ENCODE measurements at regions not wholly inside any gene's neighbourhood (a gene's known extent, or its start where the extent isn't known, plus 50 kb on each side); places are given as distances from the start of the nearest gene placed in this dataset.

- POLR2A ChIA-PET, result no interaction called here
Measured at GRCh38 chr2:226030788-226031646, 631.5 kb downstream of the NYAP2 start.

GRCh38 chr2:226030369-226030768, 630.9 kb downstream of the NYAP2 start:
- Mint-ChIP-seq H3K4me1 (ENCODE audit: low read depth) (peaks cover 19% of the 10 kb centered on the region), H3K4me3 (no peak overlapping the region), H3K27ac (no peak overlapping the region), H3K27me3 (peaks cover 61% of the 10 kb centered on the region), H3K9me3 (no peaks in the 10 kb centered on the region), H3K36me3 (ENCODE audit: low read depth) (no peaks in the 10 kb centered on the region)
- DNase-seq, result peak in 1 of 14 experiments; percentile 5
- Histone ChIP-seq H3K36me3 (ENCODE audit: insufficient read depth, low read length) (no peaks in the 10 kb centered on the region), H3K4me1 (ENCODE audit: insufficient read depth, low read length) (no peaks in the 10 kb centered on the region), H3K4me3 (ENCODE audit: low read length) (peak overlapping the region; percentile 28), H3K27me3 (ENCODE audit: control insufficient read depth in 1 of 2, insufficient read depth in 2 of 2, low read length in 2 of 2) (peaks cover 18 to 33% of the 10 kb centered on the region in 2 experiments), H3K9me3 (ENCODE audit: control insufficient read depth in 1 of 2, insufficient read depth in 1 of 2, low read length in 2 of 2) (peaks cover 0 to 5% of the 10 kb centered on the region in 2 experiments), H3K27ac (ENCODE audit: low read depth in 1 of 2, low read length in 2 of 2) (no peak overlapping the region)
- POLR2A ChIA-PET, result no interaction called here
- intact Hi-C loops (cut with DNase I, micrococcal nuclease), result no loop called here
- ATAC-seq (ENCODE audit: poor library complexity), result no peak
- no peak for TF ChIP-seq CTCF (IDR thresholded peaks at IDR 0.05)
- CTCF ChIA-PET, result no interaction called here

More at GRCh38 chr2:226030788-226031646, 631.5 kb downstream of the NYAP2 start:
- Mint-ChIP-seq H3K4me3 (no peak overlapping the region), H3K4me1 (ENCODE audit: low read depth) (peaks cover 19% of the 10 kb centered on the region), H3K36me3 (ENCODE audit: low read depth) (no peaks in the 10 kb centered on the region), H3K27ac (no peak overlapping the region), H3K9me3 (no peaks in the 10 kb centered on the region), H3K27me3 (peaks cover 67% of the 10 kb centered on the region)
- intact Hi-C loops (cut with DNase I, micrococcal nuclease), result no loop called here
- Histone ChIP-seq H3K27ac (ENCODE audit: low read depth in 1 of 2, low read length in 2 of 2) (no peak overlapping the region), H3K4me3 (ENCODE audit: low read length) (peak overlapping the region; percentile 28), H3K9me3 (ENCODE audit: control insufficient read depth in 1 of 2, insufficient read depth in 1 of 2, low read length in 2 of 2) (peaks cover 0 to 5% of the 10 kb centered on the region in 2 experiments), H3K36me3 (ENCODE audit: insufficient read depth, low read length) (no peaks in the 10 kb centered on the region), H3K27me3 (ENCODE audit: control insufficient read depth in 1 of 2, insufficient read depth in 2 of 2, low read length in 2 of 2) (peaks cover 18 to 33% of the 10 kb centered on the region in 2 experiments), H3K4me1 (ENCODE audit: insufficient read depth, low read length) (no peaks in the 10 kb centered on the region)
- no peak for TF ChIP-seq CTCF (IDR thresholded peaks at IDR 0.05)
- no peak for ATAC-seq (ENCODE audit: poor library complexity)
- DNase-seq, result peak in 2 of 14 experiments; percentile 7 to 11
- CTCF ChIA-PET, result no interaction called here

GRCh38 chr2:226023946-226024345, 624.4 kb downstream of the NYAP2 start:
- peaks cover 11% of the 10 kb centered on the region for H3K27me3 Mint-ChIP-seq
- TF ChIP-seq CTCF (IDR thresholded peaks at IDR 0.05), result no peak
- no peaks in the 10 kb centered on the region for H3K36me3 Mint-ChIP-seq (ENCODE audit: low read depth)
- no peak for ATAC-seq (ENCODE audit: poor library complexity)
- no peak overlapping the region for H3K4me3 Mint-ChIP-seq
- H3K9me3 Mint-ChIP-seq, result peaks cover 3% of the 10 kb centered on the region
- no peak overlapping the region for H3K27ac ChIP-seq (ENCODE audit: low read depth in 1 of 2, low read length in 2 of 2)
- no peaks in the 10 kb centered on the region for H3K4me1 ChIP-seq (ENCODE audit: insufficient read depth, low read length)
- no peak overlapping the region for H3K4me3 ChIP-seq (ENCODE audit: low read length)
- POLR2A ChIA-PET, result interaction anchor here (0.8 kb wide), 1 partner anchor 720 kb away, joined by 3 read pairs; no protein-coding TSS in a partner anchor
- no peaks in the 10 kb centered on the region for H3K4me1 Mint-ChIP-seq (ENCODE audit: low read depth)
- no peaks in the 10 kb centered on the region for H3K9me3 ChIP-seq (ENCODE audit: control insufficient read depth in 1 of 2, insufficient read depth in 1 of 2, low read length in 2 of 2)
- intact Hi-C loops (cut with DNase I, micrococcal nuclease), result no loop called here
- H3K27me3 ChIP-seq (ENCODE audit: control insufficient read depth in 1 of 2, insufficient read depth in 2 of 2, low read length in 2 of 2), result peaks cover 0 to 3% of the 10 kb centered on the region in 2 experiments
- no peak overlapping the region for H3K27ac Mint-ChIP-seq
- H3K36me3 ChIP-seq (ENCODE audit: insufficient read depth, low read length), result no peaks in the 10 kb centered on the region
- CTCF ChIA-PET, result no interaction called here
- DNase-seq, result no peak
